Activated naive CD4-positive, alpha-beta T cell treated with anti-CD3 and anti-CD28 coated beads, Interleukin-2, amount 50 U/mL, for 24 hours (primary cell): ENCODE measurements at regions not wholly inside any gene's neighbourhood (a gene's known extent, or its start where the extent isn't known, plus 50 kb on each side); places are given as distances from the start of the nearest gene placed in this dataset.
"Not testable (repeated sequence)": the region's sequence is repeated elsewhere in the genome, so short reads cannot be mapped to it uniquely, and the experiment has no call there.

Source experiments
- H3K27ac Mint-ChIP-seq: one replicate; pipeline ENCODE4 v1.8.0; 2021; ENCODE audit warnings: mild to moderate bottlenecking, mixed read lengths
- H3K27me3 Mint-ChIP-seq: one replicate; pipeline ENCODE4 v1.8.0; 2021; ENCODE audit warnings: mixed read lengths
- H3K36me3 Mint-ChIP-seq: one replicate; pipeline ENCODE4 v1.8.0; 2021; ENCODE audit warnings: mixed read lengths
- H3K4me1 Mint-ChIP-seq: one replicate; pipeline ENCODE4 v1.8.0; 2021; ENCODE audit warnings: mixed read lengths
- H3K4me3 Mint-ChIP-seq: one replicate; pipeline ENCODE4 v1.8.0; 2021; ENCODE audit warnings: mild to moderate bottlenecking, mixed read lengths
- H3K9me3 Mint-ChIP-seq: one replicate; pipeline ENCODE4 v1.8.0; 2021; ENCODE audit warnings: mixed read lengths

DNA sequence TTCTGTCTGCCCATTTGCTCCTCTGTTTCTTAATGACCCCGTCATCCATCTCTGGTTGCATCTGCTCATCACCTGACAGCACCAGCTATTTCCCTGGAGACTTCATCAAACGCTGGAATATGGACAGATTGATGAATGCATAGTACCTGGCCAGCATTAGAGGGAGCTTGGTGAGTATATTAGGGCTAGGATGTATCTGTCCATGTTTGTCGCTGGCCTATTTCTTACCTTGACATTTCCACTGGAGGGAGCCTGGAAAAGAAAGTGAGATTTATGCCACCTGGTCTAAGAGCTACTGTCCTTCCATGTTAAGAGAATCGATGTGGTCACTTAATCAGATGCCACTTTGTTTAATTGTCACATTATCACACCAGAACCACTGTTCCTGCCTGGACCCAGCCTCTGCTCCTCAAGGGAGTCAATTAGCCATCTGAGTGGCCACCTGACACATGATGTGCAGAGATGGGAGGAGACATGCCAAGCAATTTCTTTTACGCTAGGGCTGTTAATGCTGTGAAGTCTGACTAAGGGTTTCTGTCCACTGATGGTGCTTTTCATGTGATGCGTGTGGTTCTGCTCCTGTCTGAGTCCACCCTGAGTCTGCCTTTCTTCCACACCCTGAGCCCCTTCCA is 75.3 kb upstream of the SFSWAP start:
- no peaks in the 10 kb centered on the region for H3K4me1 Mint-ChIP-seq
- H3K9me3 Mint-ChIP-seq: no peaks in the 10 kb centered on the region
- H3K27ac Mint-ChIP-seq: no peak overlapping the region
- peaks cover 2% of the 10 kb centered on the region for H3K27me3 Mint-ChIP-seq
- no peak overlapping the region for H3K4me3 Mint-ChIP-seq
- no peaks in the 10 kb centered on the region for H3K36me3 Mint-ChIP-seq

DNA sequence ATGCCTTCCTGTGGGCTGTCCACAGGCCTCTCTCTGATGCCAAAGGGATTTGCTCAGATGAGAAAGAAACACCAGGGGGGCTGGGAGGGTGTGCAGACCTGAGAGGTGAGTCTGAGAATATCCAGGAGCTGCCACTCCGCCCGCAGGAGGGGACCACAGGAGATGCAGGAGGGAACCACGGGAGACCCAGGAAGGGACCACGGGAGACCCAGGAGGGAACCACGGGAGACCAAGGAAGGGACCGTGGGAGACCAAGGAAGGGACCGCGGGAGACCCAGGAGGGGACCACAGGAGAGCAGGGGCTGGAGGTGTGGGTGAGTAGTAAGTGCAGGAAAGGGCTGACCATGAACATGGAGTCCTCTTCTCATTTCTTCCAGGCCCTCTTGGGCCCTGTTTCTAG is 74.6 kb upstream of the SFSWAP start:
- Mint-ChIP-seq H3K9me3 (no peaks in the 10 kb centered on the region), H3K27ac (peak overlapping the region; percentile 15), H3K4me3 (no peak overlapping the region), H3K36me3 (no peaks in the 10 kb centered on the region), H3K4me1 (no peaks in the 10 kb centered on the region), H3K27me3 (no peaks in the 10 kb centered on the region)

DNA sequence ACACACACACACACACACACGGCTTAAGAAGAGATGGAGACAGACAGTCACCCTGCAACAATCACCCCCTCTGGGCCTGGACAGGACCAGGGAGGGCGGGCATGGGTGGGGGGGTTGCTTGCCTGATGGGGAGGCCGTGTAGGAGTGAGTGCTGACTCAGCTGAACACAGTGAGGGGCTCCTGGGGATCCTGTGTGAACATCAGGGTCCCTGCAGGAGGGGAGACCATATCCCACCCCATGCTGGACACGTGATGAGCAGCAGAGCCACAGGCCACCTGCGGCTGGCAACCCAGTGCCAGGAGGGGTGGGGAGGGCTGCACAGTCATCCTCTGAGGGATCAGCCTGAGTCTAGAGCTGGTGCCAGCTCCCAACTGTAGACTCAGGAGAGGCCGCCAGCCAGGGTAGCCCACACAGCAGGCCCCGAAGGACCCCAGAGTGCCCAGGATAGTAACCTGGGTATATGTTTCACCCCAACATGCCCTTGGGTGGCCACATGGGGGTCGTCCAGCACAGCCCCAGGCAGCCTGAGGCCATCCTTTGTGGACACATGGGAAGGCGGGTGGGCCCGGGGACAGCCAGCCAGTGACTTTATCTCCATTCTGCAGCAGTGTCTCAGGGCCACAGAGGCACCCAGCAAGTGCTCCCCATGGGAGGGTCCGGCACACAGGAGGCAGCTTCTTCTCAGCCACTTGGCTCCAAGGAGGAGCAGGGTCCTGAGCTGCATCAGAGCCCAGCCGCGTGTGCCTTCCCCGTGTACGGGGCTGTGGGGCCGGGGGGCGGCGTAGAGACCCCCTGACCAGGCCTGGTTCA is 73.7 kb upstream of the SFSWAP start:
- Mint-ChIP-seq H3K27ac (no peak overlapping the region), H3K27me3 (no peaks in the 10 kb centered on the region), H3K9me3 (no peaks in the 10 kb centered on the region), H3K4me3 (no peak overlapping the region), H3K4me1 (no peaks in the 10 kb centered on the region), H3K36me3 (no peaks in the 10 kb centered on the region)

DNA sequence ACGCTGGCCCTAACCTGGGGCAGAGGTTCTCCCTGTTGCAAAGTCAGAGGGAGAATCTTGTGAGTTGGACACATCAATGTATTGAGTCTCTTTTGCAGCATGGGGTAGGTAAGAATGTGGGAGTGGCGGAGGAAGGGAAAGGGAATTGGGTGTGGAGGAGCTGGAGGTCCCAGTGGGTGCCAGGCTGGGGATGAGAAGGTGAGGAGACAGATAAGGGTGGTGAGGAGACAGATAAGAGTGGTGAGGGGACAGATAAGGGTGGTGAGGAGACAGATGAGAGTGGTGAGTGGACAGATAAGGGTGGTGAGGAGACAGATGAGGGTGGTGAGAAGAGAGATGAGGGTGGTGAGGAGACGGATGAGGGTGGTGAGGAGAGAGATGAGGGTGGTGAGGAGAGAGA is 72.9 kb upstream of the SFSWAP start:
- H3K9me3 Mint-ChIP-seq: no peaks in the 10 kb centered on the region
- H3K4me3 Mint-ChIP-seq: no peak overlapping the region
- H3K36me3 Mint-ChIP-seq: no peaks in the 10 kb centered on the region
- no peaks in the 10 kb centered on the region for H3K27me3 Mint-ChIP-seq
- H3K27ac Mint-ChIP-seq: no peak overlapping the region
- H3K4me1 Mint-ChIP-seq: no peaks in the 10 kb centered on the region

DNA sequence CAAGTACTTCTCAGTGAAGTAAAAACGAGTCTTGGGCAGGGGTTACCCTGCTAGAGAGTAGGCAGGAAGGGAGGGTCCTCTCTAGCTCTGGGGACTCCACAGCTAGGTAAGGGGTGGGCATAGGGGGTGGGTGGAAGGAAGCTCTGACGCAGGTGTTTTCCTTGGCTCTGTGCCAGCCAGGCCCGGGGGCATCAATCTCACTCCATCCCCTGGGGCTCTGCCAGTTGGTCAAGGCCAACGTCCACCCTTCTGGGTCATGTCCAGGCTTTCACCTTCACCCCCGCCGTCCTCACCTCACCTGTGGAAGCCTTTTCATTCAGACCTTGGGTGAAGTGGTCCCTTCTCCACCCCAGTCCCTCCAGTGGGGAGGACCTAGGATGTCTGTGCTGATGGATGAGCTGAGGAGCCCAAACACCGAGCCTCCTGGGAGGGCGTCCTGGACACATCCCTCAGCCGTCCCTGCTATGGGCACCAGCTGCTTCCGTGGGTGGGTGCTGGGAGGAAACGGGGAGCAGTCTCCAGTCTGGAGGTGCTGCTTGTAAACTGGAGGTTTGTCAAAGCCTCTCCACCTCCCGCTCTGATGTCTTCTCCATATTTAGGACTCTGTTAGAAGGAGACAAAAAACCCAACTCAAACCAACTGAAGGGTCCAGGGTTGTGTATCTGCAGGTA is 71.5 kb upstream of the SFSWAP start:
- no peaks in the 10 kb centered on the region for H3K4me1 Mint-ChIP-seq
- H3K27ac Mint-ChIP-seq: no peak overlapping the region
- H3K27me3 Mint-ChIP-seq: no peaks in the 10 kb centered on the region
- no peaks in the 10 kb centered on the region for H3K36me3 Mint-ChIP-seq
- no peak overlapping the region for H3K4me3 Mint-ChIP-seq
- no peaks in the 10 kb centered on the region for H3K9me3 Mint-ChIP-seq

DNA sequence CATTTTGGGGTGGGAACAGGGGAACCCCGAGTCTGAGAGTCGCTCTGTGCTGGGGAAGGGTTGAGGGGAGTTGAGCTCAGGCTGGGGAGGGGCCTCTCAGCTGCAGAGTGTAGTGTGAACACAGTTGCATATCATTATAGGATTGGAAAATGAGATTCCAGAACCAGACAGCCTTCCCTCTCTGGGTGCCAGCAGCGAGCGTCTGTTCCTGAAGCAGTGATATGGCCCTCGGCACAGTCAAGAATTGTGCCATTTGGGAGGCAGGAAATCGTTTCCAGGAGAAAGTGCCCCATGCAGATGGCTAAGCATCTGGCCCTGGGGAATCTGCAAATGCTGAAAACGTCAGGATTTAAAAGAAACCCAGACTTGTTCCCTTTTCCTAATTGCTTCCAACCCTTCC is 70.4 kb upstream of the SFSWAP start:
- Mint-ChIP-seq H3K27ac (no peak overlapping the region), H3K27me3 (no peaks in the 10 kb centered on the region), H3K36me3 (no peaks in the 10 kb centered on the region), H3K4me1 (no peaks in the 10 kb centered on the region), H3K9me3 (no peaks in the 10 kb centered on the region), H3K4me3 (no peak overlapping the region)

DNA sequence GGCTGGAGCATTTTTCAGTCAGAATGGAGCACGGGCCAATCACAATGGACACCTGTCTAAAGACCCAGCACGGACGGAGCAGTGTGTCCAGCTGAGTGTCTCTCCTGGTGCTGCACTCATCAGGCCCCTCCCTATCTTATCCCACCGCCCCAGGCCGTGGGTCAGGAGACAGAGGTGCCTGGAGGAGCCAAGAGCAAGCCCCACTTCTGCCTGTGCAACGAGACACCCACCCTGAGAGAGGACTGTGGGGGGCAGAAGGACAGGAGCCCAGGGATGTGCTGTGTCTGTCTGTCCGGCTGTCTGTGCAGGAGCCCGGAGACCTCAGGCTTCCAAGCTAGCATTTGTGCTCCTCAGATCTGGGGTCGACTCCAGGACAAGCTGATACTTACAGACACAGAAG is 69.6 kb upstream of the SFSWAP start:
- Mint-ChIP-seq H3K27ac (no peak overlapping the region), H3K4me3 (no peak overlapping the region), H3K36me3 (no peaks in the 10 kb centered on the region), H3K27me3 (peaks cover 1% of the 10 kb centered on the region), H3K9me3 (no peaks in the 10 kb centered on the region), H3K4me1 (no peaks in the 10 kb centered on the region)

DNA sequence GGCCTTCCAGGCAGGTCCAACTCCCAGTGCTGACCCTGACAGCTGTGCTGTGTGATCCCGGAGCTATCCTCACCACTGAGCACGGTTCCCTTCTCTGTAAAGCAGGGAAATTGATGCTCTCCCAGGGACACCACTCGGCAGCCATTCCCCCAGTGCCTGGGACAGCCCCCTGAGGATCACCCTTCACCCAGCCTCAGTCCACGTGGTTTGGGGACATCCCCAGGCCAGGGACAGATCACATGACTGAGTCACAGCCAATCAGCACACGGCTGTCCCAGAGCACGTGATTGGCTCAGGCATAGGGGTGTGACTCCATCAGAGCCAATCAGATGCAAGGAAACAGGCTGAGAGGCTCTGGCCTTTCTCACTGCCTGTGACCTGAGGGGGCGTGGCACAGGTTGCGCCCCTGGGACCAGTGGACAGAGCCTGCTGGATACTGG is 68.8 kb upstream of the SFSWAP start:
- no peak overlapping the region for H3K27ac Mint-ChIP-seq
- H3K27me3 Mint-ChIP-seq: peaks cover 1% of the 10 kb centered on the region
- H3K4me3 Mint-ChIP-seq: no peak overlapping the region

DNA sequence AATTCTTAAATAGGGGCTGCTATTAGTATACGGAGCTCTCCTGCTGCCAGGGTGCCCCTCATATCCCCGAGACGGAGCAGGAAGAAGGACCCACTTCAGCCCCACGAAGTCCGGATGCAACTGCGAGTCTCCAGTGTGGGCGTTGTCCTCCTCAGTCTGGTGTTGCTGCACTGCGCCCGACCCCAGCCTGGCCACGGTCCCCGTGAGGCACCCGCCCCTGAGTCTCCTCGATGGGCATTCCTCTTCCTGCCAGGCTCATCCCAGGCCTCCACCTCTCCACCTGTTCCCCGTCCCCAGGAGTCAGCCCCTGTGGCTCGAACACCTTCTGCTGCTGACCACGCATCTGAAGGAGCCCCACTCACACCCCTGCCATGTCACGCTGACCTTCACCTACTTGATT is 68.1 kb upstream of the SFSWAP start:
- Mint-ChIP-seq H3K4me3 (no peak overlapping the region), H3K27ac (no peak overlapping the region), H3K4me1 (no peaks in the 10 kb centered on the region), H3K27me3 (peaks cover 1% of the 10 kb centered on the region), H3K9me3 (no peaks in the 10 kb centered on the region), H3K36me3 (no peaks in the 10 kb centered on the region)

More for the DNA sequence above, 68.8 kb upstream of the SFSWAP start:
- no peaks in the 10 kb centered on the region for H3K36me3 Mint-ChIP-seq
- no peaks in the 10 kb centered on the region for H3K4me1 Mint-ChIP-seq
- H3K9me3 Mint-ChIP-seq: no peaks in the 10 kb centered on the region

DNA sequence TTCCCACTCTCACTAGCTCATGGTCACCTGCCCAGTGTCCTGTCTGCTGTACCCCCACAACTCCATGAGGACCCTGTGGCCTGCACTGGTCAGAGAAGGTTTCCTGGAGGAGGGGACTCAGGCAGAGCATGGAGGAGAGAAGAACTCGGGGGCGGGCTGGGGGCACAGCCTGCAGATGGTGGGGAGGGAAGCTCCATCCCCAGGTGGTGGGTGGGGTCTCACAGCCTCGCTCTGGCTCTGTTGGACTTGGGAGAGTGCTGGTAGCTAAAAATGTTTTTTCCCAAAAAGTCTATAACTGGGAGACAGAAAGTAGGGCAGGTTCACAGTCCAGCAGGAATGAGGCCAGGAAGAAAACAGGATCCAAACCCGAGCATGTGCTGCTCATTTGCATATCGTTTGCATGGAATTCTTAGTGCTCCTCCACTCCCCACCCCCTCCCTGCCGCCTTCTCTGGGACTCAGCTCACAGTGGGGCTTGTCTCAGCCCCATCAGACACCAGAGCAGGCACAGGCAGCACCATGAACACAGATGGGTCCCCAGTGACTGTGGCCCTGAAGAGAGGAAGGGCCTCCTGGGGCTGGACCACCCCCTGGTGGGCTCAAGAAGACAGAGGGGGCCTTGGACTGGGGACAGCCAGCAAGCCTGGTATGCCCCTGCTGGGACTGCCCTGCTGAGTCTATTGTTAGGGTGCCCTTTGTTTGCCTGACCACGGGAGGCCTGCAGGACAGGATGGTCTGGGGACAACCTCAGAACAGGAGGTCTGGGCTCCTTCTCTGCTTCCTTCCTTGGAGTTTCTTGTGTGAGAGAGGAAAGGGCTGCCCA is 67.0 kb upstream of the SFSWAP start:
- Mint-ChIP-seq H3K27ac (no peak overlapping the region), H3K36me3 (no peaks in the 10 kb centered on the region), H3K9me3 (no peaks in the 10 kb centered on the region), H3K4me1 (no peaks in the 10 kb centered on the region), H3K4me3 (no peak overlapping the region), H3K27me3 (peaks cover 1% of the 10 kb centered on the region)

DNA sequence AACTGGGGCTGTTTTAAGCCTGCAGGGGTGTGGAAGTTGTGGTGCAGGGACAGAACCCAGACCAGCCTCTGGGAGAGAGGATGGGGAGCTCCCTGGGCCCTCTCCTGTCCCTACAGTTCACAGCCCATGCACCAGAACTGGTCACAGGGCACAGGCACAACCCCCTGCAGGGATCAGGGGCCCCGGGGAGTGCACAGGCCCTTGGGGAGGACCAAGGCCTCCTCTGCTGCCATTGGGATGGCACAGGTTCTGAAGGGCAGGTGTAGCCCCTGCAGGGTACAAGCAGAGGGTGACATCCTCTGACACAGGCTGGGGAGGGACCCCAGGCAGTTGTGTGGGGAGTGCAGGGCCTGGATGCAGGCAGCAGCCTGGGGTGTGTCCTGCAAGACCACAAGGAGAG is 66.4 kb upstream of the SFSWAP start:
- Mint-ChIP-seq H3K36me3 (no peaks in the 10 kb centered on the region), H3K27me3 (peaks cover 1% of the 10 kb centered on the region), H3K27ac (no peak overlapping the region), H3K4me1 (no peaks in the 10 kb centered on the region), H3K9me3 (no peaks in the 10 kb centered on the region), H3K4me3 (no peak overlapping the region)

DNA sequence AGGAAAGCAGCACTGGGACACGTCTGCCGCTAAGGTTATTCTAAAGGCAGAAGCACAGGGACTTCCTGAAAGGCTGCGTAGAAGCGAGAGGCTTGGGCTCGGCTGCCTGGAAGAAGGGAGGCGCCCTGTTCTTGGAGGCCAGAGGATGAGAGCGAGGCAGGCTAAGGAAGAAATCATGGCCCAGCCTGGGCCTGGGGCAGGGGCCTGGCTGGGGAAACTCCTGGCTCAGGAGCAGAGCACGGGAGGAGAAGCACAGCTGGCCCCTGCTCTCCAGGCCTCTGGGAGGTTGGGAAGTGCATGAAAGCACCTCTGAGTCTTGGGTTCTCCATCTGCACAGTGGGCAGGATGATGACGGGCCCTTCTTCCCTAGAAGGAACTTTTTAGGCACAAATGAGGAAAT is 66.0 kb upstream of the SFSWAP start:
- not testable (repeated sequence) for H3K4me3 Mint-ChIP-seq, H3K36me3 Mint-ChIP-seq, H3K4me1 Mint-ChIP-seq, H3K27me3 Mint-ChIP-seq, H3K27ac Mint-ChIP-seq, H3K9me3 Mint-ChIP-seq

DNA sequence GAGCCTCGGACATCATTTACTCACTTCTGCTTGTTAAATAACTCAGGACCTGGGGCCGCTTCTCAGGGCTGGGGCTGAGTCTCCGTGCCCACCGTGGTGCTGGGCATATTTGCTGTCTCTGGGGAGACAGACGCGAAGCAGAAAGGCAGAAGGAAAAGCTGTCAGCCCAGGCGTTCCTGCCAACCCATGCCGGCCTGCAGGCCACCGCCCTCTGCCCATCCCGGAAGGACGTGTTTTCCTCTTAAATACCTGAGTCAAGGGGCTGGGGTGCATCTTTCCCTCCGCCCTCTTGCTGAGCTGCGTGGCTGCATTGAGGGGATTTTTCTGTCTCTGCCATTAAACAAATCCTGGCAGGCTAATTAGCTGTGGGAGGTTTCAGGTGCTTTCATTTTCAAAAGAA is 65.3 kb upstream of the SFSWAP start:
- not testable (repeated sequence) for H3K4me1 Mint-ChIP-seq, H3K27me3 Mint-ChIP-seq, H3K36me3 Mint-ChIP-seq, H3K9me3 Mint-ChIP-seq, H3K27ac Mint-ChIP-seq, H3K4me3 Mint-ChIP-seq

DNA sequence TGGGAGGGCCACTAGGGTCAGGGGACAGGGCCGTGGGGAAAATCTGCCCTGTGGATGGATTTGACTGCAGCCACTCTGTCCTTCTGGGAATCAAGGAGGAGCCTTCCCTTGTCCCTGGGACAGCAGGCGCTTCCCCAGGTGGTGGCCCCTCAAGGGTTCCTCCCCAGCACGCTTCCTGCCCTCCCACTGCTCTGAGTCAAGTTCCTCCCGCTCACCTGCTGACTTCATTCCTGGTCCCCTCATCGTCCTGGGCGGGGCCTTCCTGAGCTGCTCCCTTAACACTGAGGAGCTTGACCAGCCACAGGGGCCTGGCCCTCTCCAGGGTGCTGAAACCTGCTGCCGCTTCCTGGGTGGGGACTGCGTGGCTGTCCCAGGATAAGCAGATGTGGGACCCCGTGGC is 64.4 kb upstream of the SFSWAP start:
- H3K27me3 Mint-ChIP-seq, H3K27ac Mint-ChIP-seq, H3K9me3 Mint-ChIP-seq, H3K4me1 Mint-ChIP-seq, H3K36me3 Mint-ChIP-seq, H3K4me3 Mint-ChIP-seq: not testable (repeated sequence)

DNA sequence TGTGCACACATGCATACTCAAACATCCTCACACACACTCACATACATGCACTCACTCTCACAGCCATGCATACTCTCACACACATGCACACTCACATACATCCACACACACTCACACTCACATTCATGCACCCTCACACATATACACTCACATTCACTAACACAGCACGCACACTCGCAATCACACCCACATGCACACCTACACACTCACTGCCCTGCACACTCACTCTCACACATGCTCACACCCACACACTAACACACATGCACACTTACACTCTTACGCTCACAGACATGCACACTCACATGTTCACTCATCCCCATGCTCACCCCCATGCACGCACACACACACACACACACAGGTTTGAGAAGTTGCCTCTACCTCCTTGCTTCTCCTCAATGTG is 63.2 kb upstream of the SFSWAP start:
- H3K36me3 Mint-ChIP-seq: no peaks in the 10 kb centered on the region
- no peak overlapping the region for H3K27ac Mint-ChIP-seq
- no peaks in the 10 kb centered on the region for H3K9me3 Mint-ChIP-seq
- H3K27me3 Mint-ChIP-seq: peaks cover 3% of the 10 kb centered on the region
- no peaks in the 10 kb centered on the region for H3K4me1 Mint-ChIP-seq
- no peak overlapping the region for H3K4me3 Mint-ChIP-seq
